ENCODE measurements at regions not wholly inside any gene's neighbourhood (a gene's known extent, or its start where the extent isn't known, plus 50 kb on each side); places are given as distances from the start of the nearest gene placed in this dataset.

DNA sequence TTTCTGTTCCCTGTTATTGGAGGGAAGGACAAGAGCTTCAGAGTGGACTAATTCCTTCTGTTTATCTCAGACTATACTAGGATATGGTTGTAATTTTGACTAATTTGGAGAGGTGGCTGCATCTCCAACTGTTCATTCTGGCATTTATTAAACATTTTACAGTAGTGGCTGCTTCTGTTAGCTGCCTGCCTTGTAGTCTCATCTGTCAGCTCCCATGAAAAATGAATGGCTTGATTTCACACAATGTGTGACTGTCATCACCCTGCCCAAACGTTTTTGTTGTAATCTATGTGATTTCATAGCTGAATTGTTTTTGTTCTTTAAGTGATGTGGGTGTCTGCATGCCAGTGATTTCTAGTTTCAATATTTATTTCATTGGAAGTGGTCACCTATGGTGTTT, 459.4 kb upstream of the PTPRD start:
- no peaks in the 10 kb centered on the region for H3K9me3 Mint-ChIP-seq (ENCODE audit: insufficient read depth)
- H3K36me3 ChIP-seq (replicated peaks in 1 of 2; ENCODE audit: control extremely low read depth in 1 of 2, control insufficient read depth in 1 of 2, extremely low read depth in 1 of 2, insufficient read depth in 2 of 2, low read length in 1 of 2), result no peaks in the 10 kb centered on the region
- no peak overlapping the region for H3K9ac ChIP-seq (ENCODE audit: low read length)
- H3K4me3 Mint-ChIP-seq, result no peak overlapping the region
- no peaks in the 10 kb centered on the region for H3K4me1 Mint-ChIP-seq
- no peak overlapping the region for H2AFZ ChIP-seq (ENCODE audit: insufficient read depth, low read depth, low read length, poor library complexity, severe bottlenecking)
- H3K9me3 ChIP-seq (ENCODE audit: control extremely low read depth in 1 of 3, control insufficient read depth in 2 of 3, insufficient read depth in 1 of 3, low read length in 2 of 3), result no peaks in the 10 kb centered on the region
- no peak overlapping the region for H3K4me3 ChIP-seq (ENCODE audit: control extremely low read depth in 1 of 5, extremely low read depth in 1 of 5, insufficient read depth in 1 of 5, low read depth in 2 of 5, low read length in 4 of 5)
- no CpG with 5 or more reads among the region's 1 CpG for WGBS (ENCODE audit: insufficient coverage)
- no peak overlapping the region for H3K4me2 ChIP-seq (replicated peaks; ENCODE audit: low read depth, low read length, poor library complexity, severe bottlenecking)
- no peak for TF ChIP-seq CTCF (IDR thresholded peaks at IDR 0.05)
- no peak for TF ChIP-seq EZH2 (IDR thresholded peaks at IDR 0.05; ENCODE audit: borderline replicate concordance, insufficient read depth, low read depth, low read length, poor library complexity, severe bottlenecking)
- no peaks in the 10 kb centered on the region for H3K27me3 ChIP-seq (replicated peaks in 1 of 4; ENCODE audit: control extremely low read depth in 1 of 4, control insufficient read depth in 3 of 4, insufficient read depth in 4 of 4, low read length in 3 of 4)
- H3K4me1 ChIP-seq (ENCODE audit: control insufficient read depth in 2 of 2, insufficient read depth in 2 of 2, low read length in 2 of 2), result no peaks in the 10 kb centered on the region
- ChIA-PET POLR2A (no interaction called here), CTCF (no interaction called here)
- ATAC-seq (ENCODE audit: low read depth) (no peak), DNase-seq (no peak)
- no peaks in the 10 kb centered on the region for H3K27me3 Mint-ChIP-seq
- no peak overlapping the region for H3K27ac Mint-ChIP-seq
- intact Hi-C loops (cut with micrococcal nuclease), result no loop called here
- H4K20me1 ChIP-seq (ENCODE audit: control insufficient read depth, insufficient read depth, low read length, poor library complexity, severe bottlenecking), result no peaks in the 10 kb centered on the region
- no peaks in the 10 kb centered on the region for H3K79me2 ChIP-seq (ENCODE audit: control insufficient read depth, insufficient read depth, low read length)
- H3K27ac ChIP-seq (ENCODE audit: low read length in 2 of 2), result no peak overlapping the region

DNA sequence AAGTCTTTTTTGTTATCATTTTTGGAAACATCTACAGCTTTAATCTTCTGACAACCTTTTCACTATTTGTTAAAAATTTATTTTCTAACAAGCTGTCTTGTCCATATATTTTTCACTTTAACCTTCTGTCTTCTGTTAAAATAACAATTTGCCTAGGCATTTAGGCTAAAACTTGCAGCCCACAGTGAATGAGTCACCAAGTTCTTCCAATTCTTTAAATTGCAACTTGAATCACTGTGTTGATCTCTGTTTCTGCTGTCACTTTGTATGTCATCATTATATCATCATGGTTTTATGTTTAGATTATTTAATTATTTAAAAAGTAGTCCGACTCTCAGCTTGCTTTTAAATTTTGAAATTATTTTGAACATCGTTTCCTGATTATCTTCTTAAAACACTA, 473.8 kb upstream of the PTPRD start:
- ATAC-seq (ENCODE audit: low read depth), result no peak

More for the DNA sequence above, 473.8 kb upstream of the PTPRD start:
- ChIA-PET CTCF (no interaction called here), POLR2A (no interaction called here)
- H3K4me2 ChIP-seq (replicated peaks; ENCODE audit: low read depth, low read length, poor library complexity, severe bottlenecking), result no peak overlapping the region
- no peak for TF ChIP-seq EZH2 (IDR thresholded peaks at IDR 0.05; ENCODE audit: borderline replicate concordance, insufficient read depth, low read depth, low read length, poor library complexity, severe bottlenecking)
- TF ChIP-seq CTCF (IDR thresholded peaks at IDR 0.05), result no peak
- H3K4me3 ChIP-seq (ENCODE audit: control extremely low read depth in 1 of 5, extremely low read depth in 1 of 5, insufficient read depth in 1 of 5, low read depth in 2 of 5, low read length in 4 of 5), result no peak overlapping the region
- DNase-seq, result no peak
- H3K27me3 ChIP-seq (replicated peaks in 1 of 4; ENCODE audit: control extremely low read depth in 1 of 4, control insufficient read depth in 3 of 4, insufficient read depth in 4 of 4, low read length in 3 of 4), result no peaks in the 10 kb centered on the region
- Mint-ChIP-seq H3K4me1 (no peaks in the 10 kb centered on the region), H3K4me3 (no peak overlapping the region), H3K9me3 (ENCODE audit: insufficient read depth) (no peaks in the 10 kb centered on the region), H3K27me3 (no peaks in the 10 kb centered on the region), H3K27ac (no peak overlapping the region)
- no peaks in the 10 kb centered on the region for H4K20me1 ChIP-seq (ENCODE audit: control insufficient read depth, insufficient read depth, low read length, poor library complexity, severe bottlenecking)
- H3K36me3 ChIP-seq (replicated peaks in 1 of 2; ENCODE audit: control extremely low read depth in 1 of 2, control insufficient read depth in 1 of 2, extremely low read depth in 1 of 2, insufficient read depth in 2 of 2, low read length in 1 of 2), result no peaks in the 10 kb centered on the region
- H3K4me1 ChIP-seq (ENCODE audit: control insufficient read depth in 2 of 2, insufficient read depth in 2 of 2, low read length in 2 of 2), result no peaks in the 10 kb centered on the region
- H3K79me2 ChIP-seq (ENCODE audit: control insufficient read depth, insufficient read depth, low read length), result no peaks in the 10 kb centered on the region
- intact Hi-C loops (cut with micrococcal nuclease), result no loop called here
- no peak overlapping the region for H2AFZ ChIP-seq (ENCODE audit: insufficient read depth, low read depth, low read length, poor library complexity, severe bottlenecking)
- H3K27ac ChIP-seq (ENCODE audit: low read length in 2 of 2), result no peak overlapping the region
- H3K9me3 ChIP-seq (ENCODE audit: control extremely low read depth in 1 of 3, control insufficient read depth in 2 of 3, insufficient read depth in 1 of 3, low read length in 2 of 3), result peaks cover 0 to 1% (median 0%) of the 10 kb centered on the region in 3 donors
- no CpG with 5 or more reads among the region's 2 CpGs for WGBS (ENCODE audit: insufficient coverage)
- no peak overlapping the region for H3K9ac ChIP-seq (ENCODE audit: low read length)

Measured in B cell (primary cell).